ENCODE measurements at regions not wholly inside any gene's neighbourhood (a gene's known extent, or its start where the extent isn't known, plus 50 kb on each side); places are given as distances from the start of the nearest gene placed in this dataset.

DNA sequence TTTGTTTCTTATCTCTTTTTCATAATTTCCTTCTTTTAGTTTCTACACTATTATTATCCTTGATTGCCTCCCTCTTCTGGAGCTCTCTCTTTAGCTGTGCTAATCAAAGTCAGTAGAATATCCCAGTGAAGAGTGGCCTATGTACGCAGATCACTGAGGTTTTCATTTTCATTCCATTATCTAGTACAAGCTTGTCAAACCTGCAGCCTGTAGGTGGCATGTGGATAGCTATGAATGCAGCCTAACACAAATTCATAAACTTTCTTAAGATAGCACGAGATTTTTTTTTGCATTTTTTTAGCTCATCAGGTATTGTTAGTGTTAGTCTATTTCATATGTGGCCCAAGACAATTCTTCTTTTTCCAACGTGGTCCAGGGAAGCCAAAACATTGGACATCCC, 825.7 kb upstream of the MAP3K7 start:
- DNase-seq (ENCODE audit: low read depth), result no peak

DNA sequence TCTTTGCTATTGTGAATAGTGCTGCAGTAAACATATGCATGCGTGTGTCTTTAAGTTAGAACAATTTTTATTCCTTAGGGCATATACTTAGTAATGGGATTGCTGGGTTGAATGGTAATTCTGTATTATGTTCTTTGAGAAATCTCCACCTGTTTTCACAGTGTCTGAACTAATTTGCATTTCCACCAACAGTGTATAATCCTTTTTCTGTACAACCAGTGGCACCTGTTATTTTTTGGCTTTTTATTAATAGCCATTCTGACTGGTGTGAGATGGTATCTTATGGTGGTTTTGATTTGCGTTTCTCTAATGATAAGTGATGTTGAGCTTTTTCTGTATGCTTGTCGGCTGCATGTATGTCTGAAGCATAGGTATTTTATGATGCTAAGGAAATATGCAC, 820.8 kb upstream of the MAP3K7 start:
- DNase-seq (ENCODE audit: low read depth), result no peak

DNA sequence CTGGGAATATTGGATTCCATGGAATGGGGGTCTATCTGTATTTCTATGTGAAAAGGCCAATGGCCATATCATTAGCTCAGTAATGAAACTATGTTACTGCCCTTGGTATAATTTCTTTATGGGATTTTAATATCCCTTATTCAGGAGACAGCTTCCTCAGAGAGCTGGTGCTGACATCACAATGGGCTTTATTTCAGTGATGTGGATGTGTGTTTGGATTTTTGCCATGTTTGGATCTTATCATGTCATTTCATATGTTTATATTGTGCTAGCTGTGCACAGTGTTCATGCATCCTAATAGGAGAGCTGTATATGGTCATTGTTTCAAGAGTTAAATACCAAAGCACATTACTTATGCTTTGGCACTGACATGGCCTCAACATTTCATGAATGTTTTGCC, 806.1 kb upstream of the MAP3K7 start:
- no peak for DNase-seq (ENCODE audit: low read depth)

DNA sequence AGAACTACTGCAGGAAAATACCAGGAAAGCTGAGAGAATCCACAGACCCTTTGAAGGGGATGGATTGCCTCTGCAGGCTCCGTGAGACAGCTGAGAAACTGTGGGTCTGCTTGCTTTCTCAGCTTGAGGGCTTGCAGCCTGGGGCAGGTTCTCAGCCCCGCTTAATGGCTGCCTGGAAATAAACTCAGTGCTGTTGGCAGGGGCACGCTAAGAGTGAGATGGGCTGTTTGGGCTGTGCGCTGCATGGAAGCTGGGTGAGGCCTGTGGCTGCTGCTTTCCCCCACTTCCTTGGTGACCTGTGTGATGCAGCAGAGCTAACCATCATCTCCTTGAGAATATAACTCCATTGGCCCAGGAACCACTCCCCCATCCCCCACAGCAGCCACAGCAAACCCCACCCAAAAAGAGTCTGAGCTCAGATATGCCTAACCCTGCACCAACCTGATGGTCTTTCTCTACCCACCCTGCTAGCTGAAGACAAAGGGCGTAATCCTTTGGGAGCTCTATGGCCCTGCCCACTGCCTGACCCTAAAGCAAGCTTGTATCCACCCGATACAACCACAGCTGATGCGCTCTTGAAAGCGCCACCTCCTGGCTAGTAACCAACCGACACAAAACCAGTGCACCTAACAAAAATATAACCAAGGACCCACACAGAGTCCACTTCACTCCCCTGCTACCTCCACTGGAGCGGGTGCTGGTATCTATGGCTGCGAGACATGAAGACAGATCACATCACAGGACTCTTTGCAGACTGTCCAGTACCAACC, 800.6 kb upstream of the MAP3K7 start:
- no peak for DNase-seq (ENCODE audit: low read depth)

DNA sequence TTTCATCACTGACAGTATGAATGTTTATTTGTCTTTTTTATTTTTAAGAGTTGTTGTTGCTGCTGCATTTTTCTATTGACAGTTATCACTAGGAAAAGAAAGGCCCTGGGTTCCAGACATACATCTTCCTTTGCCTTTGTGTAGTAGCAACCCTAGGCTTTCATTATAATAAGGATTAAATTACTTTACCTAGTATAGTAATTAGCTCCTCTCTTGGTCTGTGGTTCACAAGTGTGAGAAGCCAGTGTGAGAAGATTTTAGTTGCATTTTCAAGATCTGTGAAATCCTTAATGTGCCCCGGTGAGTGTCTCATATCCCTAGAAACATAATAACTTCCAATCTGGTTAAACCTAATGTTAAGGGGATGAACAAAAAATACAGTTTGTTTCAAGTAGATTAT, 799.3 kb upstream of the MAP3K7 start:
- no peak for DNase-seq (ENCODE audit: low read depth)

DNA sequence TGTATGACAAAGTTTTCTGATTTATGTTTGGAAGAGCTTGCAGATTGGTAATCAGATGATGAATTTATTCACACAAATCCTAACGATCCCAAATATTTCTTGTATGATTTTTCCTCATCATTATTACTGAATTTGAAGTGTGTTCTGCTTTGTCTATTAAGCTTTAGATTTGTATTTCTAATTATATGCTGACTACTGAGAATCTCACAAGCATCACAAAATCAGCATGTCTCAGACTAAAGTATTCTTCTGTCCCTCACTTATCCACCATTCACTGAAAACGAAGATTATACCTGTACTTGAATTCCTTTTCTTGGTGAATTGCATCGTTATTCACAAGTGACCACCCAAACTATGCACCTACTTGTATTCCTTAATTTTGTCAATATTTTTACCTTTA, 796.3 kb upstream of the MAP3K7 start:
- no peak for DNase-seq (ENCODE audit: low read depth)

DNA sequence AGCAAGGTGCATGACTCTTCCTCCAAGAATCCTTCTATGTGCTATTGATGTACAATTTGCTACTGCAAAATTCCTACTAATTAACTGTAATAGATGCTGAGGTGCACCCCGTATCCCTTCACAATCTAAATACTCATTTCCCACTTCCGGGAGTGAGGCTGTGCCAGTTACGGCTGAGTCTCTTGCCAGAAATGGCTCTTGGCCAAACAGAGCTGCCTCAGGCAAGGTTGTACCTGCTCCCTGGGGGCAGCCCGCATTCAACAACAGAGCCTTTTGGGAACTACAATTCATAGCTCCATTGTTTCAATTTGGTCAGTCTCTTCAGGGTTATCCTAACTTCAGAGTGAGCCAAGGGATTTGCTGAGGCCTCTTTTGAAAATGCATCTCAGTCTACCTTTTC, 789.8 kb upstream of the MAP3K7 start:
- no peak for DNase-seq (ENCODE audit: low read depth)

DNA sequence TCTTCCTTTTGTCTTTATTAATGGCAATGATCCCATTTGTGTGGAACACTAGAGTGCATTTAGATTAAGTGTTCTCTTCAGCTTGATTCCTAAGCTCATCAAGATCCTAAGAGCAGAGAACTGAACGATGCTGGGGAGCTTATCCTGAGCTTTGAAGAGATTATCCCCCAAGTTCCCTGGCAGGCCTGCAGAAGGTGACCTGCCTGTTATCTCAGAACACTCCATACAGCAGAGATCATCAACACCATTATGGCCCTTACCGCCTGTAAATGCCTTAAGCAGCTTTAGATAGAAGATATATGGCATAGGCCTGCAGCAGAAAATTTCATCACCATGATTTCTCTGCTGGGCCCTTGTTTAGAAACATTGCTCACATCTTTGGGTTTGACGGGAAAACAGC, 779.9 kb upstream of the MAP3K7 start:
- no peak for DNase-seq (ENCODE audit: low read depth)

DNA sequence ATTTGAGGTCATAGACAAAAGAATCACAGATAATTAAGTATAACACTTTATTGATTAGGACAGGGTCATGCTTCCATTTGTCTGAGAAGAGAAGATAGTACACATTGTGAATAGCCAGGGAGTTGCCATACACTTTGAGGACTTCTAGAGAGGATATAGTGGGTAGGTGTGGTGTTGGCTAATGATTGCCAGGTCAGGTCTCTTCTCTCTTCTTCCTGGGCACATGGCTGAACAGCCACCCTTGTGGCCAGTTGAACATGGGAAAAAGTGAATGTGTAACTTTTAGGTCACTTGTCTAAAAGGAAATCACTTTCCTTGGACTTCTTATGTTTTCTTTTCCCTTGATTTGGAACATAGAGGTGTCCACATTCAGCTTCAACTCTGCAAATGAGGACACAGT, 772.1 kb upstream of the MAP3K7 start:
- DNase-seq (ENCODE audit: low read depth), result no peak

DNA sequence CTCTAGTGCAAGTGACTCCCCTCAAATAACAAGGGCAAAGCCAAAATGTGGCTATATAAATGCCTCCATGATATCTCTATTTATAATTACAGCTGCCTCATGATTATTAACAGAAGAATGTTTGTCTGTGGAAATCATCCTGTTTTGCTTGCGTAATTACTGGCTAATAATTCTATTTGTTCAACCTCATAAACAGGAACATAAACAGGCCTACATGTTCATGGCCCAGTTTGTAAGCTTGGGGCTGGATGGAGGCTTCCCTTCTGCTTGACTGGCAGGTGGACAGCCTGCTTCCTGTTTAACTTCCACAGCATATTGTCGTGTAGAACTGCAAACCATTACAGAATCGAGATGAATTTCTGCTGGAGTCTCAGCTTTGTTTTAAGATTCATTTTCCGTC, 766.0 kb upstream of the MAP3K7 start:
- no peak for DNase-seq (ENCODE audit: low read depth)

DNA sequence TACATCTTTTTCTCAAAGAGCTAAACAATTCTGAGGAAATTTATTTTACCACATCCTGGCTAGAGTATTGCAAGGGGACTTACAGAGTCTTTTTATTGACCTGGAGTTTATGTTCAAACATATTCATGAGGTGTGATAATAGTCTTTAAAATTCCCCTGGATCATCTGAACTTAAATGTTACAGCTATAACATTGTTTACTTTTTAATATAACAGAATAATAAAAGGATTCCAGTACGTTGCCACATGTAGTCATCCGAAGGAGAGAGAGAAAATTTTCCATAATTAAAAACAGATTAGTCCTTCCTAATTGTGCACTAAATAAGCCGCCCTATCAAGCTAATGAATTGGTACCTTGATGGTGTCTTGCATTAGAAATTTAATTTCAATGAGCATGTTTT, 765.4 kb upstream of the MAP3K7 start:
- DNase-seq (ENCODE audit: low read depth), result no peak

DNA sequence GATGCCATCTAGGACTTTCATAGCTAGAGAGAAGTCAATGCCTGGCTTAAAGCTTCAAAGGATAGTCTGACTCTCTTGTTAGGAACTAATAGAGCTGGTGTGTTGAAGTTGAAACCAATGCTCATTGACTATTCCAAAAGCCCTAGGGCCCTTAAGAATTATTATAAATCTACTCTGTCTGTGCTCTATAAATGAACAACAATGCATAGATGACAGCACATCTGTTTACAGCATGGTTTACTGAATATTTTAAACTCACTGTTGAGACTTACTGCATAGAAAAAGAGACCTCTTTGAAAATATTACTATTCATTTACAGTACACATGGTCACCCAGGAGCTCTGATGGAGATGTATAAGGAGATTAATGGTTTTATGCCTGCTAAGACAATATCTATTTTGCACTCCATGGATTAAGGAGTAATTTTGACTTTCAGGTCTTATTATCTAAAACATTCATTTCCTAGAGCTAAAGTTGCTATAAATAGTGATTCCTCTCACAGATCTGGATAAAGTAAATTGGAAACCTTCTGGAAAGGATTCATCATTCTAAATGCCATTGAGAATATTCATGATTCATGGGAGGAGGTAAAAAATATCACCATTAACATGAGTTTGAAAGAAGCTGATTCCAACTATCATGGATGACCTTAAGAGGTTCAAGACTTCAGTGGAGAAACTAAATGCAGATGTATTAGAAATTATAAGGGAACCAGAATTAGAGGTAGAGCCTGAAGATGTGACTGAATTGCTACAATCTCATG, 763.5 kb upstream of the MAP3K7 start:
- no peak for DNase-seq (ENCODE audit: low read depth)

DNA sequence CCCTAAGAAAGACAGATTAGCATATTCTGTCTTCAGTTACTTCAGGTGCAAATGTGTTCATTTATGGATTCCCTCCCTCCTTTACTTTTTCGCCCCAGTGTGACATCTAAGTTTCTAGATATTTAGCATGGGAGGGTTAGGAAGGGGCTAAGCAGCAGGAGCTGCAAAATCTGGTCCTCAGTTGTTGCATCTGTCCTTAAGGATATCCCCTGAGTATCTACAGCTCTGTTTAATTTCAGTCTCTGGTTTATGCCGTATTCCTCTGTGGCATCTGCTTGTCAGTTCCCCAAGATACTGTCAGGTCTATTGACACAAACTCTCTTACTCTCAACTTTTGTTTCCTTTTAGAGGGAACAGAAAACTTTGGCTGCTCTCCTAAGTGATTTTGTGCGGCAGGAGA, 754.6 kb upstream of the MAP3K7 start:
- DNase-seq (ENCODE audit: low read depth), result no peak

DNA sequence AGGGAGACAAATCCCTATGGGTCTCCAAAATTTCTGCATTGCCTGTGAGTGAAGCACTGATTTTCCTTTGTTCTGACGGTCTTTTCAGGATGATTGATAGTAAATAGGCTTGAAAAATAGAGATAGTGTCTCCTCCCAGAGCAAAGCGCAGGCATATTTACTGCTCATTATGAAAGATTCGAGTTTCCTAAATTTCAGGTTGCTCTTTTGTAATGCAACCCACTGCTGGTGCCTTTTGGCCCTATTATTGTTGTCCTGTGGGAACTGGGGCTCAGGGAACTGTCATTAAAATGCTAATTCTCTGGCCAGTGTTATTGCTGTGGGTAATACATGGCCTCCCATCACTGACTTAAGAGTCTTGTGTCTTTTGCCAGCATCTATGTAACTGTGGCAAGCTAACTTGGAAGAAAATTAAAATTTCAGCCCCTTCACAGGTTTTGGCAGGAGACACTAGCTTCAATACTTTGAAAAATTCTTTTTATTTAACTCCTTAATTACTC, 754.1 kb upstream of the MAP3K7 start:
- DNase-seq (ENCODE audit: low read depth), result no peak

DNA sequence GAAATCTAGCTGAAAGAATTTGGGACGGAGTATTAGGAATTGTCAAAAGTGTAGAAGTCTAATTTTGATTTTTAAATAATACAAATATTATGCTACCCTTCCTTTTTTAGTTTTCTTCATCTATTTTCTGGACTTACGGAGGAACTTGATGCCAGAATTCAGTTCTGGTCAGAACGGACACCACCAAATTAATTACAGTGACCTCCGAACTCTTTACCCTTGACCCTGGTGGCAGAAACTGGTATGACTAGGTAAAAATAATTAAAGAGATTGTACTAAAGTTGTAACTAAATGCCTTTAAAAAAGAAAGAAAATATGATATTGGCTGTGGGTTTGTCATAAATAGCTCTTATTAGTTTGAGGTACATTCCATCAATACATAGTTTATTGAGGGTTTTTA, 751.1 kb upstream of the MAP3K7 start:
- no peak for DNase-seq (ENCODE audit: low read depth)

DNA sequence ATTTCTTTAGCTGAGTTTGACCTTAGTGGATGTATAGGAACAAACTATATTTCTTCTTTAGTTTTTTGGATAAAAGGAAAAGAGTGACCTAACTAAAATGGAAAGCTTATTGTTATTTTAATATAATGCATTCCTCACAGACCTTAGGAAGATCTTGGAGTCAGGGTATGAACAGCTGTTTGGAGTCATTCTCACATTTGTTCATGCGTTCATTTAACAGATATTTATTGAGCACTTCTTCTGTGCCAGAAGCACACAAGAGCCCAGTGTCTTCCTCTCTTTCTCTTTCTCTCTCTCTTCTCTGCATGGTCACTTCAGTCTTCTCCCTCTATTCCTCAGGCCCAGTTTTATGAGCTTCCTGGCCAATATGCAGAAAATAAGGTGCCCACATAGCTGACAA, 744.0 kb upstream of the MAP3K7 start:
- no peak for DNase-seq (ENCODE audit: low read depth)

DNA sequence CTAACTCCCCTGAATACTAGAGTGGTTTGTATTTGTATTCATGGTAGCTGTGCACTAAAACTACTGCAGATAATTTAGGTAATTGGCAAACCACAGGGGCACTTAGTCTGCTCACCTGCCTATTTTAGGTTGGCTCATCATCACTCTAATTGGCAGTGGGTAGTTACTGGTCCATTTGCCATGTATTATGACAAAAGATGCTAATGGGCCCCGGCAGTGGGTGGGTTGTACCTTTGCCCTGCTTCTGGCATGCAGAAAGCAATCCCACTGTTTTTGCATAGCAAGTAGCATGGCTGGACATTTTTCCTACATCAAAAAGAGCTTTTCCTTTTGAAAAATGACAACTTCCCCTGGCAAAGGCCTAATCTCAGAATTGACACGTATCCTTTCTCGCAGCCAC, 741.4 kb upstream of the MAP3K7 start:
- DNase-seq (ENCODE audit: low read depth), result no peak

DNA sequence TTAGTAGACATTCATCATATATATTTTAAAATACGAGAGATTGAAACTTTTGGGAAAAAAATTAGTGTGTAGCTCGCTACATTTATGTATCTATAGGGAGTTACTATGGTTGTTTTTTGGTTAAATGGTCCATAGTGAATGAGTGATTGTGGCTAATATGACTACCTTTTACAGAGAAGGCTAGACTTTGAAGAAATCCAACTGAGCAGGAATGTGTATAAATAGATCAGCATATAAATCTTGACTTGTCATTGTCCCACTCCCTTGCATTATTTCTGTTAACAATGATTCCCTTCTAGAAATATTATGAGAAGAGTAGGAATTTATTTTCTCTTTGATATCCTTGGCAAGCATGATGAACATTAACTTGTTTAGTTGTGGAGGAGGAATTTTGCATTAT, 737.8 kb upstream of the MAP3K7 start:
- DNase-seq (ENCODE audit: low read depth), result no peak

DNA sequence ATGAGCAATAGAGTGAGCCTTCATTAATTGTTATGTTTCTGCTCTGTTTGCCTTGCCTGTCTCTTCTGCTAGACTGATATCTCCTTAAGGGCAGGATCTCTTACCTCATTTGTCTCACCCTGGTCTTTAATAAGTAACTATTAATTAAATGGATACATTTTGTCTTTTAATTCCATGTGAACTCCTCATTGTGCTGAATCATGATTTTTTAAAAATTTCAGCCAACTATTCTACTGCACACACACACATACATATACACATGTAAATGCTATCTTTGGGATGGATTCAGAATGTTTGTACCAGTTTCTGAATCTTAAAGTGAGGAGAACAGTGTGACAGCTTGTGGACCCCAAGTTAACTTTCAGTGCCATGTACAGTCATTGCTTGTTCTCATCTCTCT, 731.1 kb upstream of the MAP3K7 start:
- DNase-seq (ENCODE audit: low read depth), result no peak

DNA sequence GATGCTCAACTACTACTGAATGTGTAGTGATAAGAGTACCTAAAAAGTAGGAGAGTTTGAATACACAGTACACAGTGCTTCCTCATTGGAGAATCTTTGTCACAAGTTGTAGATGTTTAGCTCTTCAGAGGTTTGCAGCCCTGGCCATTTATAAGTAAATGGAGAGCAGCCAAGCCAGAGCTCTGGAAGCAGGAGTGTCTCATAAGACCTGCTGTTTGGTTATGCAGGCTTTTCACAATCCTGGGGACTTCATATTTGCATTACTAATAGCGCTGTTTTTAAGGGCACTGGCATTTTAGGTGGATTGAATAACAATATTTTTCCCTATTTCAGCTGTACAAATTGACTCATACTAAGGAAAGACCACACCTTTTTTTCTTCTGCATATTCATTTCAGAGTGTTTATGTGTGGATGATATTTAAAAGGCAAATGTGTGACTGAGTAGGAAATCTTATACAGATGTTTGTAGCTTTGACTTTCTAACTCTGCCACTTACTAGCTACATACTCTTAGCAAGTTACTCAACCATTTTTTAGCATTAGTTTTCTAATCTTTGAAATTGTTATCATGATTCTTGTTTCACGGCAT, 730.5 kb upstream of the MAP3K7 start:
- DNase-seq (ENCODE audit: low read depth), result no peak

DNA sequence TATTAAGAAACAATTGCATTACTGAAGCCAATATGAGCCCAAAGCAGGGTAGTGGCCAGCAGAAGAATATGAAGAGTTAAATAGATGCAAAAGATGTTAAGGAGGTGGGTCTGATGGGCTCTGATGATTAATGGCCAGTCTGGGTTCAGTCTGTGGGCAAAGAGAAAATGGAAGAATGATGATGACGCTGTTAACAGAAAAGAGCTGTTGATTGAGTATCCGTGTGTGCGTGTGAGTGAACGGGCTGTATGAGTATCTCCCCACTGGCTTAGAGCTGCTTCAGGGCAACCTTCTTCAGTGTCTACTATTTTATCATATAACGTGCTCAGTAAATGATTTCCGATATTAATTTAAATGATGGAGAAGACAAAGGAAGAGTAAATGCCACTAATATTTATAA, 723.3 kb upstream of the MAP3K7 start:
- no peak for DNase-seq (ENCODE audit: low read depth)

DNA sequence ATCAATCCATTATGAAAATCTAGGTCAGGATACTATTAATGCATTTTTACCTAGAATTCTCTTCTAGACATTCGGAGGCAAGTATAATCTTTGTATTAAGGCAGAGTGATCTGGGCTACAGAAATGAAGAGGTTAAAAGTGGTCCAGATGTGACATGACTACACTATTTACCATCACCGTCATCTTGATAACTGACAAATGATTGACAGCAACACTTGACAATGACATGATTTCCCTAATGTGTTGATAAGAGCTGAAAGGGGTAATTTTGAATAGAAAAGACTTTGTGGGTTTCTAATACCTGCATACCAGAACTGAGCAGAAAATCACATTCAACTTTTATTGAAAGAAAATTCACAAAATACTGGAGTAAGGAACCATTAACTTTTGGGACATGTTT, 718.9 kb upstream of the MAP3K7 start:
- DNase-seq (ENCODE audit: low read depth), result no peak

DNA sequence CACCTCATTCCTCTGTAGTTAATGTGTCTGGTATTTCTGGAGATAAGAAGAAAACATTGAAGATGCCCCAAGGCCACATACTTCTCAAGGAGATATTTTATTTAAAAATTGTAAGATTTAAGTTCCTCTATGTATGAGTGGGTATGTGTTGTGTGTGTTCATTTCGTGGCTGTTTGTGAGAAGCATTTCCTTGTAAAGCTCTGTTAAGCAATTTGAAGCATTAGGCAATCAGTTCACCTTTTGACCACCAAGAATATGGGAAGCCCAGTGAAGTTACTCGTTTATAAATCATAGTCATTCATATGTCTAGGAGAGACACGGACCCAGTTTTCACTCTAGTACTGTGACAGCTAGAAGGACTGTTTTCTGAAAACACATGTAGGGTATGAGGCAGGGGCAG, 717.6 kb upstream of the MAP3K7 start:
- DNase-seq (ENCODE audit: low read depth), result no peak
